ENCODE measurements at regions not wholly inside any gene's neighbourhood (a gene's known extent, or its start where the extent isn't known, plus 50 kb on each side); places are given as distances from the start of the nearest gene placed in this dataset.

- H3K4me3 ChIP-seq, result no peak overlapping the region
- H3K9me3 ChIP-seq, result no peaks in the 10 kb centered on the region
- TF ChIP-seq CTCF (IDR thresholded peaks at IDR 0.05), result no peak
- H3K36me3 ChIP-seq, result no peaks in the 10 kb centered on the region
- H3K4me1 ChIP-seq, result no peaks in the 10 kb centered on the region
- intact Hi-C loops (cut with DNase I), result no loop called here
- H3K27ac ChIP-seq, result no peak overlapping the region
- DNase-seq (ENCODE audit: low spot score in 2 of 2), result no peak
- H3K27me3 ChIP-seq, result no peaks in the 10 kb centered on the region
These were observed 608.8 kb upstream of the CAMK1G start for GRCh38 chr1:208974717-208975116.

GRCh38 chr1:208975456-208975855 lies 608.1 kb upstream of the CAMK1G start:
- intact Hi-C loops (cut with DNase I), result no loop called here
- Histone ChIP-seq H3K9me3 (no peaks in the 10 kb centered on the region), H3K4me1 (no peaks in the 10 kb centered on the region), H3K4me3 (no peak overlapping the region), H3K36me3 (no peaks in the 10 kb centered on the region), H3K27ac (no peak overlapping the region), H3K27me3 (no peaks in the 10 kb centered on the region)
- DNase-seq (ENCODE audit: low spot score in 2 of 2), result no peak
- no peak for TF ChIP-seq CTCF (IDR thresholded peaks at IDR 0.05)

- Histone ChIP-seq H3K4me3 (no peak overlapping the region), H3K36me3 (no peaks in the 10 kb centered on the region), H3K27me3 (no peaks in the 10 kb centered on the region), H3K9me3 (no peaks in the 10 kb centered on the region), H3K4me1 (no peaks in the 10 kb centered on the region), H3K27ac (no peak overlapping the region)
- intact Hi-C loops (cut with DNase I), result no loop called here
- no peak for TF ChIP-seq CTCF (IDR thresholded peaks at IDR 0.05)
- DNase-seq (ENCODE audit: low spot score in 2 of 2), result no peak
These were observed 606.5 kb upstream of the CAMK1G start for GRCh38 chr1:208977012-208977411.

- Histone ChIP-seq H3K36me3 (no peaks in the 10 kb centered on the region), H3K9me3 (no peaks in the 10 kb centered on the region), H3K4me3 (no peak overlapping the region), H3K4me1 (no peaks in the 10 kb centered on the region), H3K27ac (no peak overlapping the region), H3K27me3 (no peaks in the 10 kb centered on the region)
- no peak for TF ChIP-seq CTCF (IDR thresholded peaks at IDR 0.05)
- DNase-seq (ENCODE audit: low spot score in 2 of 2), result no peak
- intact Hi-C loops (cut with DNase I), result no loop called here
These were observed 605.8 kb upstream of the CAMK1G start for GRCh38 chr1:208977638-208978256.

GRCh38 chr1:208979776-208980175 lies 603.7 kb upstream of the CAMK1G start:
- Histone ChIP-seq H3K36me3 (no peaks in the 10 kb centered on the region), H3K27ac (no peak overlapping the region), H3K4me1 (no peaks in the 10 kb centered on the region), H3K27me3 (no peaks in the 10 kb centered on the region), H3K9me3 (no peaks in the 10 kb centered on the region), H3K4me3 (no peak overlapping the region)
- intact Hi-C loops (cut with DNase I), result no loop called here
- TF ChIP-seq CTCF (IDR thresholded peaks at IDR 0.05), result no peak
- no peak for DNase-seq (ENCODE audit: low spot score in 2 of 2)

GRCh38 chr1:208980605-208981004 lies 602.9 kb upstream of the CAMK1G start:
- TF ChIP-seq CTCF (IDR thresholded peaks at IDR 0.05), result no peak
- Histone ChIP-seq H3K4me1 (no peaks in the 10 kb centered on the region), H3K27me3 (no peaks in the 10 kb centered on the region), H3K36me3 (no peaks in the 10 kb centered on the region), H3K4me3 (no peak overlapping the region), H3K27ac (no peak overlapping the region), H3K9me3 (no peaks in the 10 kb centered on the region)
- intact Hi-C loops (cut with DNase I), result no loop called here
- no peak for DNase-seq (ENCODE audit: low spot score in 2 of 2)

All from ascending aorta (tissue), 2 donors.